ENCODE measurements at regions not wholly inside any gene's neighbourhood (a gene's known extent, or its start where the extent isn't known, plus 50 kb on each side); places are given as distances from the start of the nearest gene placed in this dataset.

GRCh38 chr2:18209934-18210639, 331.6 kb downstream of the KCNS3 start:
- DNase-seq (ENCODE audit: low spot score): no peak
- H3K27ac ChIP-seq: no peak overlapping the region
- no peaks in the 10 kb centered on the region for H3K9me3 ChIP-seq
- 59% methylated on average over 4 of the region's 4 CpGs for WGBS
- H3K27me3 ChIP-seq (replicated peaks; ENCODE audit: insufficient read depth): no peaks in the 10 kb centered on the region
- TF ChIP-seq CTCF (IDR thresholded peaks at IDR 0.05) (no peak), POLR2AphosphoS5 (IDR thresholded peaks at IDR 0.05) (peak; percentile 11), POLR2A (IDR thresholded peaks at IDR 0.05) (no peak)
- no peak overlapping the region for H3K4me3 ChIP-seq
- H3K36me3 ChIP-seq: no peaks in the 10 kb centered on the region
- intact Hi-C loops (cut with DNase I): no loop called here
- no peaks in the 10 kb centered on the region for H3K4me1 ChIP-seq (replicated peaks)

- H3K9me3 ChIP-seq: no peaks in the 10 kb centered on the region
- H3K27ac ChIP-seq: no peak overlapping the region
- intact Hi-C loops (cut with DNase I): no loop called here
- no peak overlapping the region for H3K4me3 ChIP-seq
- WGBS: 74% methylated on average over 1 of the region's 1 CpG
- no peaks in the 10 kb centered on the region for H3K27me3 ChIP-seq (replicated peaks; ENCODE audit: insufficient read depth)
- TF ChIP-seq POLR2AphosphoS5 (IDR thresholded peaks at IDR 0.05) (no peak), POLR2A (IDR thresholded peaks at IDR 0.05) (no peak), CTCF (IDR thresholded peaks at IDR 0.05) (no peak)
- no peak for DNase-seq (ENCODE audit: low spot score)
- H3K36me3 ChIP-seq: no peaks in the 10 kb centered on the region
- H3K4me1 ChIP-seq (replicated peaks): no peaks in the 10 kb centered on the region
Measured at GRCh38 chr2:18208956-18209355, 330.5 kb downstream of the KCNS3 start.

- WGBS: 100% methylated on average over 1 of the region's 1 CpG
- intact Hi-C loops (cut with DNase I): no loop called here
- no peaks in the 10 kb centered on the region for H3K9me3 ChIP-seq
Measured at GRCh38 chr2:18200771-18201170, 322.3 kb downstream of the KCNS3 start.

GRCh38 chr2:18198677-18199076, 320.2 kb downstream of the KCNS3 start:
- Histone ChIP-seq H3K4me3 (no peak overlapping the region), H3K27me3 (replicated peaks; ENCODE audit: insufficient read depth) (no peaks in the 10 kb centered on the region), H3K4me1 (replicated peaks) (no peaks in the 10 kb centered on the region), H3K36me3 (no peaks in the 10 kb centered on the region), H3K27ac (no peak overlapping the region), H3K9me3 (no peaks in the 10 kb centered on the region)
- no peak for DNase-seq (ENCODE audit: low spot score)
- intact Hi-C loops (cut with DNase I): no loop called here
- TF ChIP-seq POLR2AphosphoS5 (IDR thresholded peaks at IDR 0.05): no peak
- WGBS: 77% methylated on average over 2 of the region's 2 CpGs

More at GRCh38 chr2:18200771-18201170, 322.3 kb downstream of the KCNS3 start:
- Histone ChIP-seq H3K4me1 (replicated peaks) (no peaks in the 10 kb centered on the region), H3K27ac (no peak overlapping the region), H3K27me3 (replicated peaks; ENCODE audit: insufficient read depth) (no peaks in the 10 kb centered on the region), H3K36me3 (no peaks in the 10 kb centered on the region), H3K4me3 (no peak overlapping the region)
- no peak for DNase-seq (ENCODE audit: low spot score)
- no peak for TF ChIP-seq POLR2A (IDR thresholded peaks at IDR 0.05)
- no peak for TF ChIP-seq CTCF (IDR thresholded peaks at IDR 0.05)
- no peak for TF ChIP-seq POLR2AphosphoS5 (IDR thresholded peaks at IDR 0.05)

- H3K4me3 ChIP-seq: no peak overlapping the region
- 100% methylated on average over 1 of the region's 1 CpG for WGBS
- no peak overlapping the region for H3K27ac ChIP-seq
- H3K27me3 ChIP-seq (replicated peaks; ENCODE audit: insufficient read depth): no peaks in the 10 kb centered on the region
- H3K4me1 ChIP-seq (replicated peaks): no peaks in the 10 kb centered on the region
- intact Hi-C loops (cut with DNase I): no loop called here
- H3K36me3 ChIP-seq: no peaks in the 10 kb centered on the region
- TF ChIP-seq POLR2AphosphoS5 (IDR thresholded peaks at IDR 0.05): no peak
- no peak for DNase-seq (ENCODE audit: low spot score)
- H3K9me3 ChIP-seq: no peaks in the 10 kb centered on the region
Measured at GRCh38 chr2:18194161-18194560, 315.7 kb downstream of the KCNS3 start.
